ENCODE measurements at regions not wholly inside any gene's neighbourhood (a gene's known extent, or its start where the extent isn't known, plus 50 kb on each side); places are given as distances from the start of the nearest gene placed in this dataset.
"Not testable (repeated sequence)": the region's sequence is repeated elsewhere in the genome, so short reads cannot be mapped to it uniquely, and the experiment has no call there.

- no peak for DNase-seq
- TF ChIP-seq GATA1 (IDR thresholded peaks at IDR 0.05; ENCODE audit: low read depth, low read length) (no peak), POLR2A (IDR thresholded peaks at IDR 0.05; ENCODE audit: low read length) (no peak)
These were observed 202.0 kb downstream of the RRAGB start for GRCh38 chrX:55919367-55920221.

- no peak for TF ChIP-seq GATA1 (IDR thresholded peaks at IDR 0.05; ENCODE audit: low read depth, low read length)
- TF ChIP-seq POLR2A (IDR thresholded peaks at IDR 0.05; ENCODE audit: low read length): no peak
- DNase-seq: no peak
These were observed 207.0 kb downstream of the RRAGB start for GRCh38 chrX:55924574-55924973.

GRCh38 chrX:55928529-55928928 is 211.0 kb downstream of the RRAGB start:
- not testable (repeated sequence) for DNase-seq
